Parathyroid adenoma (tissue), 2 donors: ENCODE measurements at regions not wholly inside any gene's neighbourhood (a gene's known extent, or its start where the extent isn't known, plus 50 kb on each side); places are given as distances from the start of the nearest gene placed in this dataset.

ENCODE experiments used
- H2AFZ ChIP-seq: fragments of 300-600 bp; sonication (generic); one replicate; pipeline ENCODE4 v1.7.0; 2017; ENCODE audit warnings: antibody characterized with exemption, mild to moderate bottlenecking
- H3K27ac ChIP-seq: fragments of 300-600 bp; sonication (generic); one replicate; pipeline ENCODE4 v1.7.0; 2017
- H3K27me3 ChIP-seq: fragments of 300-600 bp; sonication (generic); one replicate; pipeline ENCODE4 v1.7.0; 2017; ENCODE audit warnings: low read length; ENCODE audit not compliant: control insufficient read depth, insufficient read depth
- H3K36me3 ChIP-seq: fragments of 300-600 bp; sonication (generic); one replicate; pipeline ENCODE4 v1.7.0; 2017; ENCODE audit warnings: low read length; ENCODE audit not compliant: control insufficient read depth, insufficient read depth
- H3K4me1 ChIP-seq: fragments of 300-600 bp; sonication (generic); one replicate; pipeline ENCODE4 v1.7.0; 2017; ENCODE audit warnings: control low read depth
- H3K4me2 ChIP-seq: fragments of 300-600 bp; sonication (generic); one replicate; pipeline ENCODE4 v1.7.0; 2017; ENCODE audit warnings: low read length
- H3K4me3 ChIP-seq: fragments of 300-600 bp; sonication (generic); one replicate; pipeline ENCODE4 v1.7.0; 2017; ENCODE audit warnings: low read depth, low read length
- H3K79me2 ChIP-seq: fragments of 300-600 bp; sonication (generic); one replicate; pipeline ENCODE4 v1.7.0; 2017; ENCODE audit warnings: control low read depth
- H3K9ac ChIP-seq: fragments of 300-600 bp; sonication (generic); one replicate; pipeline ENCODE4 v1.7.0; 2017; ENCODE audit warnings: mild to moderate bottlenecking
- H3K9me3 ChIP-seq: fragments of 300-600 bp; sonication (generic); one replicate; pipeline ENCODE4 v1.7.0; 2017; ENCODE audit warnings: low read length; ENCODE audit not compliant: control insufficient read depth
- TF ChIP-seq, protein P1 (sequence below): fragments of 300-600 bp; sonication (generic); IDR thresholded peaks from one replicate; pipeline ENCODE4 v1.7.0; 2017; ENCODE audit warnings: antibody characterized with exemption, mild to moderate bottlenecking
- donor health status: primary hyperparathyroidism.

DNA sequence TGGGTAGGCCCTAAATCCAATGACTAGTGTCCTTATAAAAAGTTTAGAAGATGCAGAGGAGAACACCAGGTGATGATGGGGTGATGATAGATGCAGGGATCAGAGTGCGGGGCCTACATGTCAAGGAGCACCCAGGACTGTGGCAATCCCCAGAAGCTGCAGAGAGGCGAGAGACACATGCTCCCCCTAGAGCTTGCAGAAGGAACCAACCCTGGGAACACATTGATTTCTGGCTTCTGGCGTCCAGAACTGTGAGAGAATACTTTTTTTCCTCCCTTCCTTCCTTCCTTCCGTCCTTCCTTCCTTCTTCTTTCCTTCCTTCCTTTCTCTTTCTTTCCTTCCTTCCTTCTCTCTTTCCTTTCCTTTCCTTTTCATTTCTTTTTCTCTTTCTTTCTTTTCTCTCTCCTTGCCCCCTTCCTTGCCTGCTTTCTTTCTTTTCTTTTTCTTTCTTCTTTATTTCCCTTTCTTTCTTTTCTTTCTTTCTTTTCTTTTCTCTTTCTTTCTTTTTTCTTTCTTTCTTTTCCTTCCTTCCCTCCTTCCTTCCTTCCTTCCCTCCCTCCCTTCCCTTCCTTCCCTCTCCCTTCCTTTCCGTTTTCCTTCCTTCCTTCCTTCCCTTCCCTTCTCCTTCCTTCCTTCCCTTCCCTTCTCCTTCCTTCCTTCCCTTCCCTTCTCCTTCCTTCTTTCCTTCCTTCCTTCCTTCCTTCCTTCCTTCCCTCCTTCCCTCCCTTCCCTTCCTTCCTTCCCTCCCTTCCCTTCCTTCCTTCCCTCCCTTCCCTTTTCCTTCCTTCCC, 134.3 kb downstream of the HAPSTR1 start:
- Histone ChIP-seq H3K79me2 (no peaks in the 10 kb centered on the region), H3K27ac (no peak overlapping the region), H3K9me3 (no peaks in the 10 kb centered on the region), H3K4me1 (no peaks in the 10 kb centered on the region), H3K27me3 (no peaks in the 10 kb centered on the region), H3K4me2 (no peak overlapping the region), H3K36me3 (no peaks in the 10 kb centered on the region), H2AFZ (no peak overlapping the region), H3K9ac (no peak overlapping the region), H3K4me3 (no peak overlapping the region)
- TF ChIP-seq, protein P1, sequence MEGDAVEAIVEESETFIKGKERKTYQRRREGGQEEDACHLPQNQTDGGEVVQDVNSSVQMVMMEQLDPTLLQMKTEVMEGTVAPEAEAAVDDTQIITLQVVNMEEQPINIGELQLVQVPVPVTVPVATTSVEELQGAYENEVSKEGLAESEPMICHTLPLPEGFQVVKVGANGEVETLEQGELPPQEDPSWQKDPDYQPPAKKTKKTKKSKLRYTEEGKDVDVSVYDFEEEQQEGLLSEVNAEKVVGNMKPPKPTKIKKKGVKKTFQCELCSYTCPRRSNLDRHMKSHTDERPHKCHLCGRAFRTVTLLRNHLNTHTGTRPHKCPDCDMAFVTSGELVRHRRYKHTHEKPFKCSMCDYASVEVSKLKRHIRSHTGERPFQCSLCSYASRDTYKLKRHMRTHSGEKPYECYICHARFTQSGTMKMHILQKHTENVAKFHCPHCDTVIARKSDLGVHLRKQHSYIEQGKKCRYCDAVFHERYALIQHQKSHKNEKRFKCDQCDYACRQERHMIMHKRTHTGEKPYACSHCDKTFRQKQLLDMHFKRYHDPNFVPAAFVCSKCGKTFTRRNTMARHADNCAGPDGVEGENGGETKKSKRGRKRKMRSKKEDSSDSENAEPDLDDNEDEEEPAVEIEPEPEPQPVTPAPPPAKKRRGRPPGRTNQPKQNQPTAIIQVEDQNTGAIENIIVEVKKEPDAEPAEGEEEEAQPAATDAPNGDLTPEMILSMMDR, result no peak

DNA sequence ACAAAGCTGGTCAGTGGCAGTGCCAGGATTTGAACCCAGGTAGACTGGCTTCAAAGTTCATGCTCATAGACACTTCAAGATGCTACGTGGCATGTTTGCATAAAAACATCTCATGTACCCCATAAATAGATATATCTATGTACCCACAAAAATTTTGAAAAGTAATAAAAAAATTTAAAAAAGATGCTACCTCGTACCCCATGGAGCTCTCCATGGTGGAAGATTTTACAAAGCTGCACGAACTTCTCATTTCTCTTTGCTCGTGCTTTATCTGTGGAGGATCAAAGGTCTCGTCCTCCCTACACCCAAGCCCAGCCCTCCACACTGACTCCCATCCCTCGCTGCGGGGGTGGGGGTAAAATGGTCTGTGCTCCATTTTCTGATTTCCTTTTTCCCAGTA, 135.5 kb downstream of the HAPSTR1 start:
- Histone ChIP-seq H3K4me1 (no peaks in the 10 kb centered on the region), H3K4me2 (no peak overlapping the region), H2AFZ (no peak overlapping the region), H3K36me3 (no peaks in the 10 kb centered on the region), H3K79me2 (no peaks in the 10 kb centered on the region), H3K9me3 (no peaks in the 10 kb centered on the region), H3K27me3 (no peaks in the 10 kb centered on the region), H3K27ac (no peak overlapping the region), H3K9ac (no peak overlapping the region), H3K4me3 (no peak overlapping the region)
- TF ChIP-seq, protein P1, result no peak

DNA sequence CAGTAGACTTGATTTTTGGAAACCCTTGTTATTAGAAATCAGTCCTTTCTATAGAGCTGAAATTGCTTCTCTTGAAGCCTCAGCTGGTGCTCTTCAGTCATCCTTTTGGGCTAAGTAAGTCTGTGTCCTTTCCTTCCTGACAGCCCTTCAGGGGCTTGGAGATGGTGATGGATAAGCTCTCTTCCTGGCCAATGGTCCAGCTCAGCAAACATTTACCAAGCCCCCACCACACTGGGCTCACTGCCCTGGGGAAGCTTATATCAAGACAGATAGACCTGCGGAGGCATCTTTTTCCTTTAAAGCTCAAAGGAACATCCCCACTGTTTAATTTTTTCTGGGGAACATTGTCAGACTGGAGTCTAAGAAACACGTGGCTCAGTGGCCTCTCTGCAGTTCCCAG, 139.6 kb downstream of the HAPSTR1 start:
- Histone ChIP-seq H3K4me2 (no peak overlapping the region), H3K9me3 (no peaks in the 10 kb centered on the region), H3K4me1 (no peaks in the 10 kb centered on the region), H2AFZ (no peak overlapping the region), H3K4me3 (no peak overlapping the region), H3K79me2 (no peaks in the 10 kb centered on the region), H3K27me3 (no peaks in the 10 kb centered on the region), H3K27ac (no peak overlapping the region), H3K9ac (no peak overlapping the region), H3K36me3 (no peaks in the 10 kb centered on the region)
- TF ChIP-seq, protein P1, result no peak

DNA sequence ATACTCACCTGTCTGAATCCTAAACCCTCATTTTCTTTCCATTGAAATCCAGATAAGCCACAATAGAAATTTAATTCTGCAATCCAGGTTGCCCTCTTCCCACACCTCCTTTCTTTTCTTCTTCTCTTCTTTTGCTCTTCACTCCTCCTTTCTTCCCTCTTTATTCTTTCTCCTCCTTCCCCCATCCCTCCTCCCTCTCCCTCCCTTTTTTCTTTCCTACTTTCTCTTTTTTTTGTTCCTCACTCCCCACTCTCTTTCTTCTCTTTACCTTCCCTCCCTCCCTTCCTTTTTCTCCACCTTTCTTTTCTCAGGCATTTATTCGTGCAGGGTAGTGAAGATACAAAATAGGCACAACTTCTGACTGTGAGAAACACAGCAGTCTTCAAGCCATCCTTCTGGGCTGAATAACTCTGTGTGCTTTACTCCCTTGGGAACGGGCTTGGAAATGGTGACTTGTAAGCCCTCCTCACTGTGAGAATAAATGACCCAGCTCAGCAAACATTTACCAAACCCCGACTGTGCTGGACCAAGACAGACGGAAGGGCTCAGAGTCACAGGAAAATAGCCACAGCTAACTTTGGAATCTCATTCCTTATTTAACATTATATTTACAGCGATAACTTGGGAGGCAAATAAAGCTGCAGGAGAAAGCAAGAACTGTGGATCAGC, 140.8 kb downstream of the HAPSTR1 start:
- Histone ChIP-seq H3K9me3 (no peaks in the 10 kb centered on the region), H3K36me3 (no peaks in the 10 kb centered on the region), H3K4me2 (no peak overlapping the region), H3K9ac (no peak overlapping the region), H3K27ac (no peak overlapping the region), H3K4me3 (no peak overlapping the region), H3K27me3 (no peaks in the 10 kb centered on the region), H2AFZ (no peak overlapping the region), H3K79me2 (no peaks in the 10 kb centered on the region), H3K4me1 (no peaks in the 10 kb centered on the region)
- TF ChIP-seq, protein P1, result no peak

DNA sequence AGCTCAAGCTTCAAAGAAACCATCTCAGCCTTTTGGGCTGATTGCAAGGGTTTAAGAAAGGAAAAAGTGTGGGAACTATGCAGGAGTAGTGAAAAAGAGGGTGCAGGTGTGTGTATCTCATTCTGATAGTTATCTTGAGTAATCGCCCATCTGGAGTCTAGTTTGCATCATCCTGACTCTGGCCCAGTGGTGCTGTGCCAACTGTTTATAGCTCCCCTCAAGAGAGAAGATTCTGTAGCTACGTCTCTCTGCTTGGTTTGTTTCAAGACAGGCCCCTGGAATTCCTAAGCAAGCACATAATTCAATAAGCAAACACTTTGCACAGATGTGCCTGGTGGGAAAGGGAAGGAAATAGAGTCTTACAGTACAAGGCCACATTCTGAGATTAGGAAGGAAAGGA, 144.4 kb downstream of the HAPSTR1 start:
- no peaks in the 10 kb centered on the region for H3K36me3 ChIP-seq
- H3K27ac ChIP-seq, result no peak overlapping the region
- no peak overlapping the region for H2AFZ ChIP-seq
- no peak overlapping the region for H3K9ac ChIP-seq
- no peaks in the 10 kb centered on the region for H3K4me1 ChIP-seq
- H3K9me3 ChIP-seq, result no peaks in the 10 kb centered on the region
- no peaks in the 10 kb centered on the region for H3K79me2 ChIP-seq
- H3K4me2 ChIP-seq, result no peak overlapping the region
- H3K4me3 ChIP-seq, result no peak overlapping the region
- no peaks in the 10 kb centered on the region for H3K27me3 ChIP-seq
- TF ChIP-seq, protein P1, result no peak
